ENCODE measurements at regions not wholly inside any gene's neighbourhood (a gene's known extent, or its start where the extent isn't known, plus 50 kb on each side); places are given as distances from the start of the nearest gene placed in this dataset.
"Not testable (repeated sequence)": the region's sequence is repeated elsewhere in the genome, so short reads cannot be mapped to it uniquely, and the experiment has no call there.

DNA sequence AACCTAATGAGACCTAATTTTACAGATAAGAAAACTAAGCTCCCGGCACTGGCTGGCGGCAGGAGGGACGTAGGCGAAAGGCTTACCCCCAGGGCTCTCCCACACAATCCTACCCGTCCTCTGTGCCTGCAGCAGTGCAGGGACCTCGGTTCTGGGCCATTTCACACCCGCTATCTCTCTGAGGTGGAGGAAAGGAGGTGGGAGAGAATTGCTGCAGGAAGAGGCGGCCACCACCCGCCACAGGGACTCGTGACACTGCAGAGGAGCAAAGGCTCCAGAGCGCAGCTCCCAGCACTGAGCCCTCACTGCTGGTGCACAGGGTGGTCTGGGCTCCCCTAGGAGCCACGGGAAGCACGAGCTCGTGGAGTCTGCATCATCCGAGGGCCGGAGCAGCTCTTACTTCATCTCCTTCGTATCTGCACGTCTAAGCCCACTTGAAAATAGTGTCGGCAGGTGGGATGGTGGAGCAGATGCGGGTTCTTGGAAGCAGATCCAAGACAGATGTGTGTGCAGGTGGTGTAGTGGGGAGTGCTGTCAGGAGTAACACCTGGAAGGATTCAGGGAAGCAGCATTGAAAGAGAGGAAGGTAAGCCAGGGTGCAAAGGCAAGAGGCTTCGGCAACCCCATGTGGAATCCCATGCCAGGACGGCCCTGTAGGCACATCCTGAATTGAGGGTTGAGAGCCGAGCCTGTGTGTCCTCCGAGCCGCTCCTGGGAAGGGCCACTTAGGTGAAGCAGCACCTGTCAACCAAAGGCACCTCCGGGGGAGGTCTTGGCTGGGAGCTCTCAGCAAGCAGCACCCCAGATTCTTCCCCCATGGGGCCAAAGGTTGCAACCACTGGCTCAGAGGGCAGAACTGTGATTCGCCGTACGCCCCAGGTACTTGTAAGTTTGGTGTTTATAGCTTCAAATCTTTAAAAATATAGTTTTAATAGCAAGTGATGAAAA is 115.8 kb upstream of the SPACA7 start:
- no peak overlapping the region for H3K27ac ChIP-seq
- POLR2A ChIA-PET (ENCODE audit: low non-redundant PET): no interaction called here
- CTCF ChIA-PET: no interaction called here
- TF ChIP-seq, protein P1, sequence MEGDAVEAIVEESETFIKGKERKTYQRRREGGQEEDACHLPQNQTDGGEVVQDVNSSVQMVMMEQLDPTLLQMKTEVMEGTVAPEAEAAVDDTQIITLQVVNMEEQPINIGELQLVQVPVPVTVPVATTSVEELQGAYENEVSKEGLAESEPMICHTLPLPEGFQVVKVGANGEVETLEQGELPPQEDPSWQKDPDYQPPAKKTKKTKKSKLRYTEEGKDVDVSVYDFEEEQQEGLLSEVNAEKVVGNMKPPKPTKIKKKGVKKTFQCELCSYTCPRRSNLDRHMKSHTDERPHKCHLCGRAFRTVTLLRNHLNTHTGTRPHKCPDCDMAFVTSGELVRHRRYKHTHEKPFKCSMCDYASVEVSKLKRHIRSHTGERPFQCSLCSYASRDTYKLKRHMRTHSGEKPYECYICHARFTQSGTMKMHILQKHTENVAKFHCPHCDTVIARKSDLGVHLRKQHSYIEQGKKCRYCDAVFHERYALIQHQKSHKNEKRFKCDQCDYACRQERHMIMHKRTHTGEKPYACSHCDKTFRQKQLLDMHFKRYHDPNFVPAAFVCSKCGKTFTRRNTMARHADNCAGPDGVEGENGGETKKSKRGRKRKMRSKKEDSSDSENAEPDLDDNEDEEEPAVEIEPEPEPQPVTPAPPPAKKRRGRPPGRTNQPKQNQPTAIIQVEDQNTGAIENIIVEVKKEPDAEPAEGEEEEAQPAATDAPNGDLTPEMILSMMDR (conservative IDR thresholded peaks at IDR 0.05; ENCODE audit: low read depth): no peak
- no peak for DNase-seq (ENCODE audit: low spot score)

GRCh38 chr13:112261924-112262323 is 114.2 kb upstream of the SPACA7 start:
- H3K27ac ChIP-seq: no peak overlapping the region
- no peak for DNase-seq (ENCODE audit: low spot score)
- POLR2A ChIA-PET (ENCODE audit: low non-redundant PET): no interaction called here
- CTCF ChIA-PET: interaction anchor here (1.4 kb wide), 1 partner anchor 182 kb away, joined by 4 read pairs; no protein-coding TSS in a partner anchor
- TF ChIP-seq, protein P1 (conservative IDR thresholded peaks at IDR 0.05; ENCODE audit: low read depth): no peak

DNA sequence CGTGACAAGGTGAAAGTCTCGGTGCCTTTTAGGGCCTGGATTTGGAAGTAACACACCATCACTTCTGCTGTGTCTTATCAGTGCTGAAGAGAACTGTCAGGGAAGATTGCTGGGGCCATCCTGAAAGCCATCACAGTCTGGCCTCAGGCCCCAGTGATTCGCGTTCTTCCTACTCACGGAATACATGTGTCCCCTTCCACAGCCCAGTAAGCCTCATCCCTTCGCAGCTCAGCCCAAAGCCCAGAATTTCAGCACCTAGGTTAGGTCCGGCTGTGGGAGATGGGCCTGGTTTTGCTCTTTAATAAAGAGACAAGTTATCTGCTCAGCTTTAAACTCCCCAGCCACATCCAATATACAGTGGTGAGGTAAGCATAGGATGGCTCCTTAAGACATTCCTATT is 113.0 kb upstream of the SPACA7 start:
- ChIA-PET CTCF (no interaction called here), POLR2A (ENCODE audit: low non-redundant PET) (no interaction called here)
- TF ChIP-seq, protein P1 (conservative IDR thresholded peaks at IDR 0.05; ENCODE audit: low read depth): no peak
- no peak for DNase-seq (ENCODE audit: low spot score)
- no peak overlapping the region for H3K27ac ChIP-seq

- ChIA-PET POLR2A (ENCODE audit: low non-redundant PET) (no interaction called here), CTCF (no interaction called here)
- no peak overlapping the region for H3K27ac ChIP-seq
- TF ChIP-seq, protein P1 (conservative IDR thresholded peaks at IDR 0.05; ENCODE audit: low read depth): no peak
- no peak for DNase-seq (ENCODE audit: low spot score)
Measured at GRCh38 chr13:112267660-112268059, 108.5 kb upstream of the SPACA7 start.

- TF ChIP-seq, protein P1 (conservative IDR thresholded peaks at IDR 0.05; ENCODE audit: low read depth): no peak
- POLR2A ChIA-PET (ENCODE audit: low non-redundant PET): no interaction called here
- H3K27ac ChIP-seq: no peak overlapping the region
- CTCF ChIA-PET: no interaction called here
- DNase-seq (ENCODE audit: low spot score): no peak
Measured at GRCh38 chr13:112270951-112271350, 105.2 kb upstream of the SPACA7 start.

- POLR2A ChIA-PET (ENCODE audit: low non-redundant PET); CTCF ChIA-PET; H3K27ac ChIP-seq; DNase-seq (ENCODE audit: low spot score): not testable (repeated sequence)
Measured at GRCh38 chr13:112286733-112287132, 89.4 kb upstream of the SPACA7 start.

- TF ChIP-seq, protein P1 (conservative IDR thresholded peaks at IDR 0.05; ENCODE audit: low read depth): no peak
- POLR2A ChIA-PET (ENCODE audit: low non-redundant PET): no interaction called here
- H3K27ac ChIP-seq: no peak overlapping the region
- CTCF ChIA-PET: no interaction called here
- no peak for DNase-seq (ENCODE audit: low spot score)
Measured at GRCh38 chr13:112320303-112320702, 55.9 kb upstream of the SPACA7 start.

All from RWPE1 (cell line).